ENCODE measurements at regions not wholly inside any gene's neighbourhood (a gene's known extent, or its start where the extent isn't known, plus 50 kb on each side); places are given as distances from the start of the nearest gene placed in this dataset.

GRCh38 chr21:15434163-15434905 is 295.4 kb upstream of the USP25 start:
- no peaks in the 10 kb centered on the region for H3K36me3 ChIP-seq
- H3K4me3 ChIP-seq (ENCODE audit: low read depth, low read length): no peak overlapping the region
- H3K27ac ChIP-seq: no peak overlapping the region
- H3K9me3 ChIP-seq (ENCODE audit: severe bottlenecking): no peaks in the 10 kb centered on the region
- TF ChIP-seq CTCF (IDR thresholded peaks at IDR 0.05; ENCODE audit: low read depth, low read length): no peak
- no peaks in the 10 kb centered on the region for H3K27me3 ChIP-seq (ENCODE audit: insufficient read depth, low read depth, severe bottlenecking)
- DNase-seq: no peak

GRCh38 chr21:15436031-15436430 is 293.8 kb upstream of the USP25 start:
- no peak for TF ChIP-seq CTCF (IDR thresholded peaks at IDR 0.05; ENCODE audit: low read depth, low read length)
- H3K27ac ChIP-seq: no peak overlapping the region

GRCh38 chr21:15437883-15438282 is 291.9 kb upstream of the USP25 start:
- Histone ChIP-seq H3K9me3 (ENCODE audit: severe bottlenecking) (no peaks in the 10 kb centered on the region), H3K36me3 (no peaks in the 10 kb centered on the region), H3K27me3 (ENCODE audit: insufficient read depth, low read depth, severe bottlenecking) (no peaks in the 10 kb centered on the region), H3K4me3 (ENCODE audit: low read depth, low read length) (no peak overlapping the region), H3K27ac (no peak overlapping the region)
- no peak for DNase-seq
- TF ChIP-seq CTCF (IDR thresholded peaks at IDR 0.05; ENCODE audit: low read depth, low read length): no peak

More at GRCh38 chr21:15436031-15436430, 293.8 kb upstream of the USP25 start:
- Histone ChIP-seq H3K27me3 (ENCODE audit: insufficient read depth, low read depth, severe bottlenecking) (no peaks in the 10 kb centered on the region), H3K4me3 (ENCODE audit: low read depth, low read length) (no peak overlapping the region), H3K9me3 (ENCODE audit: severe bottlenecking) (no peaks in the 10 kb centered on the region), H3K36me3 (no peaks in the 10 kb centered on the region)
- DNase-seq: no peak

- Histone ChIP-seq H3K27ac (no peak overlapping the region), H3K36me3 (no peaks in the 10 kb centered on the region), H3K27me3 (ENCODE audit: insufficient read depth, low read depth, severe bottlenecking) (no peaks in the 10 kb centered on the region), H3K9me3 (ENCODE audit: severe bottlenecking) (no peaks in the 10 kb centered on the region), H3K4me3 (ENCODE audit: low read depth, low read length) (no peak overlapping the region)
- no peak for TF ChIP-seq CTCF (IDR thresholded peaks at IDR 0.05; ENCODE audit: low read depth, low read length)
- DNase-seq: no peak
These were observed 290.1 kb upstream of the USP25 start for GRCh38 chr21:15439726-15440125.

GRCh38 chr21:15441060-15441493 is 288.7 kb upstream of the USP25 start:
- Histone ChIP-seq H3K9me3 (ENCODE audit: severe bottlenecking) (no peaks in the 10 kb centered on the region), H3K27ac (no peak overlapping the region), H3K4me3 (ENCODE audit: low read depth, low read length) (no peak overlapping the region), H3K27me3 (ENCODE audit: insufficient read depth, low read depth, severe bottlenecking) (no peaks in the 10 kb centered on the region), H3K36me3 (no peaks in the 10 kb centered on the region)
- no peak for DNase-seq
- no peak for TF ChIP-seq CTCF (IDR thresholded peaks at IDR 0.05; ENCODE audit: low read depth, low read length)

GRCh38 chr21:15441992-15442391 is 287.8 kb upstream of the USP25 start:
- TF ChIP-seq CTCF (IDR thresholded peaks at IDR 0.05; ENCODE audit: low read depth, low read length): no peak
- no peak overlapping the region for H3K27ac ChIP-seq
- no peak for DNase-seq
- H3K27me3 ChIP-seq (ENCODE audit: insufficient read depth, low read depth, severe bottlenecking): no peaks in the 10 kb centered on the region
- H3K4me3 ChIP-seq (ENCODE audit: low read depth, low read length): no peak overlapping the region
- no peaks in the 10 kb centered on the region for H3K36me3 ChIP-seq
- H3K9me3 ChIP-seq (ENCODE audit: severe bottlenecking): no peaks in the 10 kb centered on the region

All from WERI-Rb-1 (cell line).